GM19035 (cell line): ENCODE measurements at regions not wholly inside any gene's neighbourhood (a gene's known extent, or its start where the extent isn't known, plus 50 kb on each side); places are given as distances from the start of the nearest gene placed in this dataset.
"Not testable (repeated sequence)": the region's sequence is repeated elsewhere in the genome, so short reads cannot be mapped to it uniquely, and the experiment has no call there.

Experiments used
- ATAC-seq: cut with Tn5 transposase; IDR thresholded peaks from one replicate; pipeline ENCODE4 v1.9.1; 2021; ENCODE audit not compliant: unreplicated experiment

DNA sequence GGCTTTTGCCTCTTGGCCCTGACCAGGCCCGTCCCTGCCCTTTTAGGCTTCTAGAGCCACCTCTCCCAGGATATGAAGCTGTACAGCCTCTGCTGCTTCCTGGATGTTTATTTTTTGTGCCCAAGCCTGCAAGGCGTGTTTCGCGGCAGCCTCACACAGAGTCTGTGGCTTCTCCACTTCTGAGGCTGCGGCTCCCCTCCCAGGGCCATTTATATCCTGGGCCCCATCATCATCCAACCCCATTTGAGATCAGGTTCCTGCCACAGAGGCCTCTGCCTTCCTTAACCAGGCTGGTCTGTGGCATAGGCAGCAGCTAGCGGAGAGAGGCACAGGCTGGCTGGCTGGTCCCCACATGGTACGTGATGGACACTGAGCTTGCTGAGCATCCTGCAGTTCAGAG, 114.1 kb upstream of the PWP1 start:
- no peak for ATAC-seq

- no peak for ATAC-seq
These were observed 110.9 kb upstream of the PWP1 start for GRCh38 chr12:107574691-107575090.

DNA sequence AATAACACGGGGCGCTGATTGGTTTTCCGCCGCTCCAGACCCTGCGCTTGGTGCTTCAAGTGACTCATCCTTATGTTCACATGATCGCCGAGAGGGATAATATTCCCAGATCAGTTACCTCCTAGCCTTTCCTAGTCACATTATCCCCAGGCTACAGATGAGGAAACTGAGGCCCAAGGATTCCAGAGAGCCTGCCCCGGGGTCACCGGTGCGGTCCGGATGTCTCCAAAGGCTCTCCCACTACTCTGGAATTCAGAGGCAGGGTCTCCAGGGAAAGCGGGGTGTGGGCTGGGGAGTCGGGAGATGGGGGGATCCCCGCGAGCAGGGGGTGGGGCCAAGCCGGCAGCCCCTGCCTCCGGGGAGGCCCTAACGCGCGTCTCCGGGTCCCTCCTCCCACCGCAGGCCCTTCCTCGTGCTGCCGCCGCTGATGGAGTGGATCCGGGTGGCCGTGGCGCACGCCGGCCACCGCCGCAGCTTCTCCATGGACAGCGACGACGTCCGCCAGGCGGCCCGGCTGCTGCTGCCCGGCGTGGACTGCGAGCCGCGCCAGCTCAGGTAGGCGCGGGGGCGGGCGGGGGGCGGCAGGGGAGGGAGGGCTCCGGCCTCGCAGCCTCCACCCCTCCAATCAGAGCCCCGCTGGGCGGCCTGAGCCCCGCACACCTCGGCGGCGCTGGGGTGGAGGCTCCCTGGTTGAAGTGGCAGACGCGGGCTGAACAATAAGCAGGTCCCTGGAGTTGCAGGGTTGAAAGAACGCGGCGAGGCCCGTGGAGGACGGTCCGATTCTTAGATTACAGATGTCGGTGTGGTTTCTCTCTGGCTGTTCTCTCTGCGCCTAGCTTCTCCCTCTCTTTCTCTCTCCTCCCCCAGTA, 104.6 kb upstream of the PWP1 start:
- ATAC-seq = no peak

GRCh38 chr12:107581619-107582015, 104.0 kb upstream of the PWP1 start:
- ATAC-seq = no peak

- ATAC-seq = no peak
These were observed 102.0 kb upstream of the PWP1 start for GRCh38 chr12:107583551-107583950.

DNA sequence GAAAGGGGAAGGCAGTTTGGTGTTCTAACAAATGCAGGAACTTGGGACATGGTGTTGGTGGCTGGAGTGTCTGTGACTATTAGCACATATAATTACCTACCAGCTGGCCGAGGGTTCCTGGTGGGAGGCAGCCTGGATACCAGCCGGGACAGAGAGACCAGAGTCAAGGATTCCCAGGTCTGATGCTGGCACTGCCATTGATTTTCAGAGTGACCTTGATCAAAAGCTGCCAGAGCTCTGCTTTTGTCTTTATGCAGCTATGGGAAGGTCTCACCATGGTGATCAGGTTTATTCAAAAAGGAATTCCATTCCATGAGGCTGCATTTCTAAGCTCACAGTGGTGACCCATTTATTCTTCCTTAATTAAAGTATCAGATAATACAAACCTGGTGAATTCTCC, 101.0 kb upstream of the PWP1 start:
- ATAC-seq = no peak

DNA sequence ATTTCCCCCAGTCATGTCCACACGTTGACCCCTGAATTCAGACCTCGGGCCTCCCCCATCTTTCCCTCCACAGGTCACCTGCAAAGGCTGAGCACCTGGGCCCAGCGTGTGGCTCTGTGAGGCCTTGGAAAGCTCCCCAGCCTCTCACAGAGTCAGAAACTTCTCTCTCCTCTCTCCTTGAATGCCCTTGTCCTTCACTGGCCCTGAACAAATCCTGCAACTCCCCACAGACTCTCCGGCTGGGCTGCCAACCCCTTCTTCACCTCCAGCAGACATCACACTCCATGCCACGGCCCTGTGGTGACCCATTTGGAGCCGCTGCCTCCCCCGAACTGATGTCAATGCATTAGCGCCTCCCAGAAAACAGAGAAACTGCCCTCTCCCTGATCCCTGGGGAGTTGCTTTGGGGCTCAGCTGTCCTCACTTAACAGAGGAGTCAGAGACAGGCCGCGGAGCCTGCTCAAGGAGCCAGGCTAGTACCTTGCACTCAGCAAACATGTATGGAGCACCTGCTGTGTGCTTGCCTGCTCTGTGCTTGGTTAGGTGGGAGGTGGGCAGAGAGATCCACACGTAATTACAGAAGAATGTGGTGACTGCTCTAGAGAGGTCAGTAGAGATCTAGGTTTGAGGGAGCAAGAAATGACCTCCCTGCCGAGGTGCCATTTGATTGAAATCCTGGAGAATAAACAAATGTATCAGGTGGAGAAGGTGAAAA, 99.2 kb upstream of the PWP1 start:
- no peak for ATAC-seq

DNA sequence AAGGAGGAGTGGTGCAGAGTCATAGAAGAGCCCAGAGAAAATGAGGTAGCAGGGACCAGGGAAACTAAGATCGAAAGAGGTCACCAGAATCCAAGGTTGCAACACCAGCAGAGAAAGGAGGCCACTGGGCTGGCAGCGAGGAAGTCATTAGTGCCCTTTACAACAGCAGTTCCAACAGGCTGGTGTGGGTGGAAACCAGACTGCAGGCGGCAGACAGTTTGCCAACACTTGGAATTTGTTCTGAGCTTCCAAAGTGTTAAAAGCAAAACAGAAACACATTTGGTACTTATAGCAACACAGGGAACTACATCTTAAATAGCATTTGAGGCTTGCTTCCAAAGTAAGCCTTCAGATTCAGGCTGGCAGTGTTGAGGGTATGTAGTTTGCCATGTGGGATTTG, 95.2 kb upstream of the PWP1 start:
- no peak for ATAC-seq

DNA sequence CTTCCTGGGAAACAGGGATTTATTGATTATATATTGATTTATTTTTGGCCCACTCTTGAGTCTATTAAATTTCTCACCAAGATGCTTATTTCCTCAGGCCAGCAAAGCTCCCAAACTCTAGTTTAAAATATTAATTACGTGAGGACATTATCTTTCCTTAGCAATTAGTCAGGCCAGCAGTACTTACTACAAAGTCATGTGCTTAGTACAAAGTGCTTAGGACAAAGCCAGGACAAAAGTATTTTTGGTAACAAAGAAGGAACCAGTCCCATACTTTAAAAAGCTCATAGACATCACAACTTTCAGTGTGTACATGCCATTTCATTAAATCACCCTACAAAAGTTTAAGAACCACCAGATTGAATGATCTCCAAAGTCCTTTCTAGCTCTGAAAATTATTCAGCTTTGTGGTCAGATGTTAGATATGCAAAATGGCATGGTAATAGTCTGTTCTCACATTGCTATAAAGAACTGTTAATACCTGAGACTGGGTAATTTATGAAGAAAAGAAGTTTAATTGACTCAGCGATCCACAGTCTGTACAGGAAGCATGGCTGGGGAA, 94.7 kb upstream of the PWP1 start:
- no peak for ATAC-seq

GRCh38 chr12:107593713-107594381, 91.8 kb upstream of the PWP1 start:
- no peak for ATAC-seq

- no peak for ATAC-seq
These were observed 90.6 kb upstream of the PWP1 start for GRCh38 chr12:107594995-107595394.

GRCh38 chr12:107597695-107598410, 87.7 kb upstream of the PWP1 start:
- ATAC-seq = no peak

DNA sequence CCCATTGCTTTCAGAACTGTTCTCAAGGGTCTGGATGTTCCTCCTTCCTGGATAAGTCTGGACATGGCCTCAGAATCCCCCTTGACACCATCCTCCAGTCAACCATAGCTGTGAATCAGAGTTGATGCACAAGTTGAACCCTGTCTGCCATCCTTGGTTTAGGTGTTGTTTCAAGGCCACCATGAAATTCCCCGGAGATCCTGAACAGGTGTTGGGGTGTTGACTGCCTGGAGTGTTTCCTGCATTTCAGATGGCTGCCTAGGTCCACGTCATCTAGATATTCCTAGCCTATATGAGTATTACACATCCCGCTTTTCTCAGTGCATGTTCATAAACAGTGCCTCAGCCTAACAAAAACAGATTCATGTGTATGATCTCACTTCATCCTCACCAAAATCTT, 86.7 kb upstream of the PWP1 start:
- ATAC-seq = no peak

GRCh38 chr12:107600581-107601144, 84.9 kb upstream of the PWP1 start:
- no peak for ATAC-seq

GRCh38 chr12:107602446-107602845, 83.2 kb upstream of the PWP1 start:
- ATAC-seq = no peak

DNA sequence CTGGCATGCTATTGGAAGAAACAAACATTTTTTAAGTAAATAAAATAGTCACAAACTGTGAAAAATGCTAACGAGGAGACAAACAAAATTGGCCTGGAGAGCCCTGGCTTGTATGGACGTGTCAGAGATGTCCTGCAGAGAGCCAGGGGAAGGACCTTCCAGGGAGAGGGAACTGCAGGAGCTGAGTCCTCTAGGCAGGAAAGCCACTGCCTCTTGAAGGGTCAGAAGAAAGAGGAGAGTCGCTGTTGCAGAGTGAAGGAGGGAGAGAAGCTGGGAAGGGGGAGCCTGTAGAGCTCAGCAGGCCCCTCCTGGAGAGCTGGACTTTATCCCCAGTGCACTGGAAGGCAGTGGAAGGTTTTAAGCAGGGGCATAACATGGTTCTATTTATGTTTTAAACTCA, 80.3 kb upstream of the PWP1 start:
- no peak for ATAC-seq

DNA sequence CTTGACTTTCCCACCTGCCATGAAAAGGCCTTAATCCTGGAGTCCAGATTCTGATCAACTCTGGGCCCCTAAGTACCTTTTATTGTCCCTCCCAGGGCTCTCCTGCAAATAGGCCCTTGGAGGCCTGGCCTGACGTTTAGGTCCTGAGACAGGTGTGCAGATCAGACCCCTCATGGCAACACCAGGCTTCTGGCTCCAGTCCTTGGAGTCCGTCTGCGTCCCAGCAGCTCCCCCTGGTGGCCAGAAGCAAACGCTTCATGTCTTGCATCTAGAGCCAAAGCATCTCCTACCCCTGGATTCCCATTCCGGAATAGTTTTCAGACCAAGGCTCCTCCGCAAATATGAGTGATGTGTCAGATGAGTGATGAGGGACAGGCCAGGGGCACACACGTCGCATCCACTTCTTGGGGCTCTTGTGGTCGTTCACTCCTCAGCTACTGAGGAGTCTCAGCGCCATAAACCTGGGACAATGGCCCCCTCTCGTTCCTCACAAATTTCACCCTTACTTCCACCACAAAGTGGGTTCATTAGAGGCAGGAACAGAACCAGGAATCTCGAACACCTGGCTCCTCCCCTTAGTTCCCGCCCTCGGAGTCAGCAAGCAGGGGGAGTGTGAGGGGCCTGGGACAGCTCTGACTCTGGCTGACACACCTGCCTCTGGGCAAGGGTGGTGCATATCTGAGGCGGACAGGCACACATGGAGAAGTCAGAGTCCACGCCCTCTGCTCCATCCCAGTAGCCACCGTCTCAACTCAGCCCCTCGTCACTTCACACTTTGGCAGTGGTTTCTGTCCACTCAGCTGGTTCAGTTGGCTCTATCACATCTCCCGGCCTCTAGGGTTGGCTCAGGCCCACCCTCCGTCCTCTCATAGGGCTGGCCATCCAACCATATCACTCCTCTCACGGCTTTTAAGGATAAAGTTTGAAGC, 77.9 kb upstream of the PWP1 start:
- ATAC-seq = no peak

DNA sequence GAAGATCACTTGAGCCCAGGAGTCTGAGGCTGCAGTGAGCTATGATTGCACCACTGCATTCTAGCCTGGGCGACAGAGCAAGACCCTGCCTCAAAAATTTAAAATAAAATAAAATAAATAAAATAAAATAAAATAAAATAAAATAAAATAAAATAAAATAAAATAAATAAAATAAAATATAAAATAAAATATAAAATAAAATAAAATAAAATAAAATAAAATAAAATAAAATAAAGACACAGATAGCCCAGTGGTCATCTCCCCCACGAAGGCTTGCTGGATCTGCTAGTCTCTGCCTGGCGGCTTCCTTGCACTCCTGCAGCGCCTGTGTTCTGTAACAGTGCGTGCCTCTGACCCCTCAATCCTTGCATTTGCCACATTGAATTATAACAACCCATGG, 76.8 kb upstream of the PWP1 start:
- not testable (repeated sequence) for ATAC-seq

GRCh38 chr12:107610021-107610859, 75.4 kb upstream of the PWP1 start:
- no peak for ATAC-seq
